Lower lobe of right lung (tissue), 2 donors: ENCODE measurements at regions not wholly inside any gene's neighbourhood (a gene's known extent, or its start where the extent isn't known, plus 50 kb on each side); places are given as distances from the start of the nearest gene placed in this dataset.

Source experiments
- ATAC-seq, 2 donors: fragments of 200-7000 bp; cut with Tn5 transposase; one replicate each; pipeline ENCODE4 v1.9.1; 2020 to 2022; ENCODE audit warnings: mild to moderate bottlenecking in 2 of 2, moderate library complexity in 2 of 2
- DNase-seq: peaks from one replicate; pipeline ENCODE4 v3.0.0-alpha.2; 2020
- H3K27ac ChIP-seq: fragments of 200-600 bp; one replicate; pipeline ENCODE4 v1.8.0; 2022
- H3K27me3 ChIP-seq: fragments of 200-600 bp; one replicate; pipeline ENCODE4 v1.8.0; 2022; ENCODE audit warnings: low read depth
- H3K36me3 ChIP-seq: fragments of 200-600 bp; one replicate; pipeline ENCODE4 v1.8.0; 2022; ENCODE audit warnings: mild to moderate bottlenecking
- H3K4me1 ChIP-seq: fragments of 200-600 bp; one replicate; pipeline ENCODE4 v1.8.0; 2022
- H3K4me3 ChIP-seq: fragments of 200-600 bp; one replicate; pipeline ENCODE4 v1.8.0; 2022; ENCODE audit warnings: mild to moderate bottlenecking
- H3K9me3 ChIP-seq: fragments of 200-600 bp; one replicate; pipeline ENCODE4 v1.8.0; 2022
- CTCF ChIP-seq: fragments of 200-600 bp; IDR thresholded peaks from one replicate; pipeline ENCODE4 v1.8.0; 2022; ENCODE audit warnings: antibody characterized with exemption, mild to moderate bottlenecking
- intact Hi-C: fragments of 100-400 bp; cut with DNase I; formaldehyde crosslinking; loops from one replicate; pipeline ENCODE4 v1.11.0; 2022
- donor health status: DM: no; HTN: yes; CAD: no; lungs with severe emphysema.

- Histone ChIP-seq H3K4me1 (no peaks in the 10 kb centered on the region), H3K27ac (no peak overlapping the region), H3K9me3 (no peaks in the 10 kb centered on the region), H3K36me3 (no peaks in the 10 kb centered on the region), H3K4me3 (no peak overlapping the region), H3K27me3 (no peaks in the 10 kb centered on the region)
- DNase-seq (no peak), ATAC-seq (no peak)
- no peak for TF ChIP-seq CTCF
- intact Hi-C loops, result no loop called here
Observed at GRCh38 chr4:32562010-32562409, 1841.8 kb downstream of the PCDH7 start.

- H3K4me3 ChIP-seq, result no peak overlapping the region
- H3K27ac ChIP-seq, result no peak overlapping the region
- no peaks in the 10 kb centered on the region for H3K9me3 ChIP-seq
- no peaks in the 10 kb centered on the region for H3K27me3 ChIP-seq
- no peak for TF ChIP-seq CTCF
- no peaks in the 10 kb centered on the region for H3K36me3 ChIP-seq
- H3K4me1 ChIP-seq, result no peaks in the 10 kb centered on the region
- ATAC-seq (no peak), DNase-seq (no peak)
- intact Hi-C loops, result no loop called here
Observed at GRCh38 chr4:32564626-32565025, 1844.5 kb downstream of the PCDH7 start.

GRCh38 chr4:32569861-32570260, 1849.7 kb downstream of the PCDH7 start:
- H3K4me3 ChIP-seq, result no peak overlapping the region
- no peak for TF ChIP-seq CTCF
- no peaks in the 10 kb centered on the region for H3K36me3 ChIP-seq
- H3K4me1 ChIP-seq, result no peaks in the 10 kb centered on the region
- intact Hi-C loops, result no loop called here
- DNase-seq, result no peak
- H3K9me3 ChIP-seq, result no peaks in the 10 kb centered on the region
- no peaks in the 10 kb centered on the region for H3K27me3 ChIP-seq
- no peak overlapping the region for H3K27ac ChIP-seq
- peak; percentile 51 to 62 for ATAC-seq

- ATAC-seq (no peak), DNase-seq (no peak)
- H3K36me3 ChIP-seq, result no peaks in the 10 kb centered on the region
- H3K27ac ChIP-seq, result no peak overlapping the region
- no peak overlapping the region for H3K4me3 ChIP-seq
- H3K4me1 ChIP-seq, result no peaks in the 10 kb centered on the region
- no peaks in the 10 kb centered on the region for H3K27me3 ChIP-seq
- no peaks in the 10 kb centered on the region for H3K9me3 ChIP-seq
- no peak for TF ChIP-seq CTCF
- intact Hi-C loops, result no loop called here
Observed at GRCh38 chr4:32572366-32572765, 1852.2 kb downstream of the PCDH7 start.

GRCh38 chr4:32574803-32575202, 1854.6 kb downstream of the PCDH7 start:
- Histone ChIP-seq H3K27me3 (no peaks in the 10 kb centered on the region), H3K36me3 (no peaks in the 10 kb centered on the region), H3K4me3 (no peak overlapping the region), H3K9me3 (no peaks in the 10 kb centered on the region), H3K4me1 (no peaks in the 10 kb centered on the region), H3K27ac (no peak overlapping the region)
- ATAC-seq, result no peak
- no peak for DNase-seq
- no peak for TF ChIP-seq CTCF
- intact Hi-C loops, result no loop called here

- no peak overlapping the region for H3K27ac ChIP-seq
- TF ChIP-seq CTCF, result no peak
- H3K36me3 ChIP-seq, result no peaks in the 10 kb centered on the region
- DNase-seq (no peak), ATAC-seq (no peak)
- intact Hi-C loops, result no loop called here
- no peaks in the 10 kb centered on the region for H3K9me3 ChIP-seq
- H3K4me1 ChIP-seq, result no peaks in the 10 kb centered on the region
- H3K4me3 ChIP-seq, result no peak overlapping the region
- H3K27me3 ChIP-seq, result no peaks in the 10 kb centered on the region
Observed at GRCh38 chr4:32589097-32589496, 1868.9 kb downstream of the PCDH7 start.
